ENCODE measurements at regions not wholly inside any gene's neighbourhood (a gene's known extent, or its start where the extent isn't known, plus 50 kb on each side); places are given as distances from the start of the nearest gene placed in this dataset.

DNA sequence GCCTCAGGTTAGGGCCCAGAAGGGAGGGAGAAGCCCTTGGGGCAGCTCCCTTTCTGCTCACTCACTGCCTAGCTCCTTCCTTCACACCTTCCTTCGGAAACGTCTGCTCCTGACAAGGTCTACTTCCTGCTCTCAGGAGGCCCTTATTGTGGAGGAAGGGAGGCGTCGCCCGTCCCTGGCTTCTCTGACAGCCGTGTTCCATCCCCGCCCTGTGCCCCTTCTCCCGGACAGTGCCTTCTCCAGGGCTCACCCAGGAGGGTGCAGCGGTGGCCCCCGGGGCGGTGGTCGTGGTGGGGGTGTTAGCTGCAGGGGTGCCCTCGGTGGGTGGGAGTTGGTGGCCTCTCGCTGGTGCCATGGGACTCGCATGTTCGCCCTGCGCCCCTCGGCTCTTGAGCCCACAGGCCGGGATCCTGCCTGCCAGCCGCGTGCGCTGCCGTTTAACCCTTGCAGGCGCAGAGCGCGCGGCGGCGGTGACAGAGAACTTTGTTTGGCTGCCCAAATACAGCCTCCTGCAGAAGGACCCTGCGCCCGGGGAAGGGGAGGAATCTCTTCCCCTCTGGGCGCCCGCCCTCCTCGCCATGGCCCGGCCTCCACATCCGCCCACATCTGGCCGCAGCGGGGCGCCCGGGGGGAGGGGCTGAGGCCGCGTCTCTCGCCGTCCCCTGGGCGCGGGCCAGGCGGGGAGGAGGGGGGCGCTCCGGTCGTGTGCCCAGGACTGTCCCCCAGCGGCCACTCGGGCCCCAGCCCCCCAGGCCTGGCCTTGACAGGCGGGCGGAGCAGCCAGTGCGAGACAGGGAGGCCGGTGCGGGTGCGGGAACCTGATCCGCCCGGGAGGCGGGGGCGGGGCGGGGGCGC lies 231.9 kb downstream of the SEC14L1 start (continued):
- TF ChIP-seq ZNF574 (CRISPR knock-in tag; IDR thresholded peaks at IDR 0.05) (no peak; the same call in 1 of the 2 replicates), CCAR2 (optimal IDR thresholded peaks at IDR 0.05; ENCODE audit: low read depth, low read length) (no peak), ZNF891 (CRISPR knock-in tag; IDR thresholded peaks at IDR 0.05) (peak; percentile 95), ZNF275 (CRISPR knock-in tag; IDR thresholded peaks at IDR 0.05; ENCODE audit: borderline replicate concordance) (no peak), JDP2 (CRISPR knock-in tag; IDR thresholded peaks at IDR 0.05; ENCODE audit: borderline replicate concordance) (no peak), ATF3 (CRISPR knock-in tag; IDR thresholded peaks at IDR 0.05) (peak; percentile 45), ZC3H4 (CRISPR knock-in tag; IDR thresholded peaks at IDR 0.05; ENCODE audit: borderline replicate concordance) (no peak), ZNF180 (CRISPR knock-in tag; IDR thresholded peaks at IDR 0.05; ENCODE audit: borderline replicate concordance, low read depth) (no peak; the same call in 1 of the 2 replicates), YEATS4 (CRISPR knock-in tag; IDR thresholded peaks at IDR 0.05; ENCODE audit: borderline replicate concordance) (peak; percentile 61; the same call in 1 of the 2 replicates), ZNF274 (CRISPR knock-in tag; IDR thresholded peaks at IDR 0.05) (peak; percentile 90), TEF (CRISPR knock-in tag; IDR thresholded peaks at IDR 0.05) (no peak), NR2F1 (CRISPR knock-in tag; IDR thresholded peaks at IDR 0.05) (no peak), SRSF4 (IDR thresholded peaks at IDR 0.05; ENCODE audit: low read depth, low read length, poor library complexity, severe bottlenecking) (no peak), ATF1 (CRISPR knock-in tag; IDR thresholded peaks at IDR 0.05) (no peak), ZNF788 (CRISPR knock-in tag; IDR thresholded peaks at IDR 0.05; ENCODE audit: borderline replicate concordance) (peak; percentile 96), NCOR1 (IDR thresholded peaks at IDR 0.05; ENCODE audit: borderline replicate concordance, low read length) (peak; percentile 76; the same call in 1 of the 2 replicates)
- TF ChIP-seq, protein P1, sequence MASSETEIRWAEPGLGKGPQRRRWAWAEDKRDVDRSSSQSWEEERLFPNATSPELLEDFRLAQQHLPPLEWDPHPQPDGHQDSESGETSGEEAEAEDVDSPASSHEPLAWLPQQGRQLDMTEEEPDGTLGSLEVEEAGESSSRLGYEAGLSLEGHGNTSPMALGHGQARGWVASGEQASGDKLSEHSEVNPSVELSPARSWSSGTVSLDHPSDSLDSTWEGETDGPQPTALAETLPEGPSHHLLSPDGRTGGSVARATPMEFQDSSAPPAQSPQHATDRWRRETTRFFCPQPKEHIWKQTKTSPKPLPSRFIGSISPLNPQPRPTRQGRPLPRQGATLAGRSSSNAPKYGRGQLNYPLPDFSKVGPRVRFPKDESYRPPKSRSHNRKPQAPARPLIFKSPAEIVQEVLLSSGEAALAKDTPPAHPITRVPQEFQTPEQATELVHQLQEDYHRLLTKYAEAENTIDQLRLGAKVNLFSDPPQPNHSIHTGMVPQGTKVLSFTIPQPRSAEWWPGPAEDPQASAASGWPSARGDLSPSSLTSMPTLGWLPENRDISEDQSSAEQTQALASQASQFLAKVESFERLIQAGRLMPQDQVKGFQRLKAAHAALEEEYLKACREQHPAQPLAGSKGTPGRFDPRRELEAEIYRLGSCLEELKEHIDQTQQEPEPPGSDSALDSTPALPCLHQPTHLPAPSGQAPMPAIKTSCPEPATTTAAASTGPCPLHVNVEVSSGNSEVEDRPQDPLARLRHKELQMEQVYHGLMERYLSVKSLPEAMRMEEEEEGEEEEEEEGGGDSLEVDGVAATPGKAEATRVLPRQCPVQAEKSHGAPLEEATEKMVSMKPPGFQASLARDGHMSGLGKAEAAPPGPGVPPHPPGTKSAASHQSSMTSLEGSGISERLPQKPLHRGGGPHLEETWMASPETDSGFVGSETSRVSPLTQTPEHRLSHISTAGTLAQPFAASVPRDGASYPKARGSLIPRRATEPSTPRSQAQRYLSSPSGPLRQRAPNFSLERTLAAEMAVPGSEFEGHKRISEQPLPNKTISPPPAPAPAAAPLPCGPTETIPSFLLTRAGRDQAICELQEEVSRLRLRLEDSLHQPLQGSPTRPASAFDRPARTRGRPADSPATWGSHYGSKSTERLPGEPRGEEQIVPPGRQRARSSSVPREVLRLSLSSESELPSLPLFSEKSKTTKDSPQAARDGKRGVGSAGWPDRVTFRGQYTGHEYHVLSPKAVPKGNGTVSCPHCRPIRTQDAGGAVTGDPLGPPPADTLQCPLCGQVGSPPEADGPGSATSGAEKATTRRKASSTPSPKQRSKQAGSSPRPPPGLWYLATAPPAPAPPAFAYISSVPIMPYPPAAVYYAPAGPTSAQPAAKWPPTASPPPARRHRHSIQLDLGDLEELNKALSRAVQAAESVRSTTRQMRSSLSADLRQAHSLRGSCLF (CRISPR knock-in tag; IDR thresholded peaks at IDR 0.05; ENCODE audit: borderline replicate concordance), result no peak

Data from HepG2 (cell line).